Stimulated activated CD4-positive, alpha-beta T cell treated with anti-CD3 and anti-CD28 coated beads, TNF-alpha, amount 100 ng/mL, for 24 hours (primary cell): ENCODE measurements at regions not wholly inside any gene's neighbourhood (a gene's known extent, or its start where the extent isn't known, plus 50 kb on each side); places are given as distances from the start of the nearest gene placed in this dataset.
"Not testable (repeated sequence)": the region's sequence is repeated elsewhere in the genome, so short reads cannot be mapped to it uniquely, and the experiment has no call there.

Source experiments
- DNase-seq, 3 experiments: peaks; one replicate each; pipeline ENCODE4 v3.0.0-alpha.2; 2020; ENCODE audit warnings: low read depth in 3 of 3

- DNase-seq, result not testable (repeated sequence)
Observed at GRCh38 chr2:224113930-224114329, 74.8 kb upstream of the SERPINE2 start.

- DNase-seq, result no peak
Observed at GRCh38 chr2:224111576-224111975, 72.5 kb upstream of the SERPINE2 start.

GRCh38 chr2:224110811-224111210 lies 71.7 kb upstream of the SERPINE2 start:
- DNase-seq, result no peak

- no peak for DNase-seq
Observed at GRCh38 chr2:224109751-224110150, 70.7 kb upstream of the SERPINE2 start.

GRCh38 chr2:224106794-224107193 lies 67.7 kb upstream of the SERPINE2 start:
- DNase-seq, result no peak

GRCh38 chr2:224104668-224105386 lies 65.7 kb upstream of the SERPINE2 start:
- DNase-seq, result no peak

- no peak for DNase-seq
Observed at GRCh38 chr2:224103651-224104050, 64.6 kb upstream of the SERPINE2 start.

GRCh38 chr2:224102991-224103390 lies 63.9 kb upstream of the SERPINE2 start:
- no peak for DNase-seq

- DNase-seq, result no peak
Observed at GRCh38 chr2:224101820-224102630, 62.9 kb upstream of the SERPINE2 start.

GRCh38 chr2:224099861-224100643 lies 61.0 kb upstream of the SERPINE2 start:
- DNase-seq, result no peak

GRCh38 chr2:224098481-224099230 lies 59.6 kb upstream of the SERPINE2 start:
- no peak for DNase-seq

- no peak for DNase-seq
Observed at GRCh38 chr2:224094413-224094812, 55.3 kb upstream of the SERPINE2 start.

- DNase-seq, result not testable (repeated sequence)
Observed at GRCh38 chr2:224091671-224092070, 52.6 kb upstream of the SERPINE2 start.

GRCh38 chr2:224089606-224090005 lies 50.5 kb upstream of the SERPINE2 start:
- not testable (repeated sequence) for DNase-seq
